HCT116 (cell line): ENCODE measurements at regions not wholly inside any gene's neighbourhood (a gene's known extent, or its start where the extent isn't known, plus 50 kb on each side); places are given as distances from the start of the nearest gene placed in this dataset.

ENCODE experiments used
- ATAC-seq: fragments of 200-7000 bp; cut with Tn5 transposase; 2 replicates; pipeline ENCODE4 v1.9.1; 2020; ENCODE audit warnings: mild to moderate bottlenecking, moderate library complexity
- BruUV-seq: library from RNA; stranded (reverse); fragments of 400-500 nt; replicated peaks from 2 replicates; lab custom pipeline; 2021; lab: Mats Ljungman, UMichigan
- CTCF ChIA-PET: fragments of 300-600 bp; sonication (Branson Sonifier 250); formaldehyde crosslinking; loops from one replicate; lab custom pipeline; 2021; ENCODE audit warnings: antibody characterized with exemption; lab: Charles Lee
- POLR2A ChIA-PET: fragments of 300-600, 350-600 bp; sonication (Branson Sonifier 250); formaldehyde crosslinking; loops from one replicate; lab custom pipeline; 2021; ENCODE audit warnings: antibody characterized with exemption; lab: Charles Lee
- RAD21 ChIA-PET, 2 experiments: fragments of 300-600 bp; sonication (Branson Sonifier 250); formaldehyde crosslinking; loops; one replicate each; lab custom pipeline; 2023; ENCODE audit warnings: low total read pairs in 2 of 2; ENCODE audit not compliant: uncharacterized antibody in 2 of 2, unreplicated experiment in 2 of 2, low non-redundant PET in 1 of 2; lab: Charles Lee
- DNase-seq: peaks from one replicate; pipeline ENCODE4 v3.0.0-alpha.2; 2010; ENCODE audit warnings: low read depth, low spot score
- H2AFZ ChIP-seq: fragments of 200-600 bp; shearing (Covaris generic), sonication (generic); 2 replicates; pipeline ENCODE4 v1.6.1; 2017; ENCODE audit warnings: low read depth, mixed run types, mixed read lengths, antibody characterized with exemption, low read length; ENCODE audit not compliant: poor library complexity, severe bottlenecking
- H3K27ac ChIP-seq: 2 replicates; pipeline ENCODE4 v1.5.1; 2012; ENCODE audit warnings: low read depth, low read length
- H3K27me3 ChIP-seq: fragments of 200-600 bp; sonication (generic); 2 replicates; pipeline ENCODE4 v1.6.1; 2016; ENCODE audit warnings: mixed run types, low read length, mixed read lengths; ENCODE audit not compliant: insufficient read depth
- H3K36me3 ChIP-seq, 2 experiments: fragments of 200-500 bp in 1 of 2; fragments of 200-600 bp in 1 of 2; sonication (Bioruptor generic) in 1 of 2; sonication (generic) in 1 of 2; 2 replicates each; pipeline versions ENCODE4 v1.5.1 to v1.6.1; 2014 to 2016; ENCODE audit warnings: low read length in 2 of 2, inconsistent platforms in 1 of 2, mixed read lengths in 1 of 2, mixed run types in 1 of 2; ENCODE audit not compliant: insufficient read depth in 2 of 2, control insufficient read depth in 1 of 2
- H3K4me1 ChIP-seq, 2 experiments: fragments of 200-600 bp in 1 of 2; sonication (generic) in 1 of 2; 2 replicates each; pipeline versions ENCODE4 v1.5.1 to v1.6.1; 2012 to 2017; ENCODE audit warnings: low read length in 2 of 2, inconsistent platforms in 1 of 2, mild to moderate bottlenecking in 1 of 2, mixed read lengths in 1 of 2, mixed run types in 1 of 2, moderate library complexity in 1 of 2; ENCODE audit not compliant: insufficient read depth in 2 of 2, control insufficient read depth in 1 of 2
- H3K4me2 ChIP-seq: fragments of 200-600 bp; sonication (generic); 2 replicates; pipeline ENCODE4 v1.6.1; 2017; ENCODE audit warnings: mixed run types, low read length, mixed read lengths
- H3K4me3 ChIP-seq, 2 experiments: fragments of 200-600 bp in 1 of 2; sonication (generic) in 1 of 2; replicated peaks in 1 of 2; 2 replicates each; pipeline ENCODE4 v1.5.1; 2011 to 2016; ENCODE audit warnings: low read length in 2 of 2, control low read depth in 1 of 2, low read depth in 1 of 2, mild to moderate bottlenecking in 1 of 2, mixed read lengths in 1 of 2, mixed run types in 1 of 2
- H3K79me2 ChIP-seq: fragments of 200-600 bp; sonication (generic); 2 replicates; pipeline ENCODE4 v1.6.1; 2017; ENCODE audit warnings: mild to moderate bottlenecking, mixed run types, low read length, moderate library complexity, mixed read lengths; ENCODE audit not compliant: insufficient read depth
- H3K9ac ChIP-seq: fragments of 200-600 bp; sonication (generic); 2 replicates; pipeline ENCODE4 v1.6.1; 2016; ENCODE audit warnings: low read length, mixed read lengths
- H3K9me2 ChIP-seq: fragments of 200-600 bp; sonication (generic), shearing (Covaris generic); 2 replicates; pipeline ENCODE4 v1.6.1; 2017; ENCODE audit warnings: mixed run types, mild to moderate bottlenecking, moderate library complexity; ENCODE audit not compliant: insufficient read depth
- H3K9me3 ChIP-seq, 2 experiments: fragments of 200-500 bp in 1 of 2; fragments of 200-600 bp in 1 of 2; sonication (Bioruptor generic) in 1 of 2; sonication (generic) in 1 of 2; 2 replicates each; pipeline ENCODE4 v1.6.1; 2014 to 2017; ENCODE audit warnings: low read length in 2 of 2, mixed read lengths in 2 of 2, inconsistent platforms in 1 of 2, low read depth in 1 of 2, mild to moderate bottlenecking in 1 of 2, mixed run types in 1 of 2, moderate library complexity in 1 of 2; ENCODE audit not compliant: control insufficient read depth in 1 of 2, insufficient read depth in 1 of 2
- H4K20me1 ChIP-seq: fragments of 200-600 bp; sonication (generic), shearing (Covaris generic); 2 replicates; pipeline ENCODE4 v1.6.1; 2017; ENCODE audit warnings: mixed run types, mild to moderate bottlenecking, moderate library complexity; ENCODE audit not compliant: insufficient read depth
- ATF3 ChIP-seq: IDR thresholded peaks from 2 replicates; pipeline ENCODE4 v1.6.1; 2012
- CEBPB ChIP-seq: IDR thresholded peaks from 2 replicates; pipeline ENCODE4 v1.6.1; 2012; ENCODE audit warnings: low read depth
- CTCF ChIP-seq, 3 experiments: fragments of 200-600 bp in 1 of 3; sonication (generic) in 1 of 3; IDR thresholded peaks in 2 of 3; conservative IDR thresholded peaks in 1 of 3; 2 replicates each; pipeline ENCODE4 v1.5.1; 2012 to 2017; ENCODE audit warnings: low read depth in 2 of 3, low read length in 2 of 3, antibody characterized with exemption in 1 of 3, borderline replicate concordance in 1 of 3, control low read depth in 1 of 3, mild to moderate bottlenecking in 1 of 3, mixed read lengths in 1 of 3, mixed run types in 1 of 3, moderate library complexity in 1 of 3; ENCODE audit not compliant: insufficient read depth in 1 of 3
- EGR1 ChIP-seq: IDR thresholded peaks from 2 replicates; pipeline ENCODE4 v1.6.1; 2012; ENCODE audit warnings: low read depth
- ELF1 ChIP-seq: IDR thresholded peaks from 2 replicates; pipeline ENCODE4 v1.6.1; 2012; ENCODE audit warnings: low read depth, borderline replicate concordance
- EZH2 ChIP-seq: fragments of 200-600 bp; sonication (generic); IDR thresholded peaks from 2 replicates; pipeline ENCODE4 v1.6.1; 2017; ENCODE audit warnings: antibody characterized with exemption, mixed run types
- FOSL1 ChIP-seq: IDR thresholded peaks from 2 replicates; pipeline ENCODE4 v1.6.1; 2012; ENCODE audit warnings: low read depth
- POLR2A ChIP-seq: IDR thresholded peaks from 2 replicates; pipeline ENCODE4 v1.7.0; 2011; ENCODE audit warnings: borderline replicate concordance; ENCODE audit not compliant: insufficient read depth, insufficient read length; ENCODE audit errors: extremely low read depth
- POLR2AphosphoS5 ChIP-seq: IDR thresholded peaks from 2 replicates; pipeline ENCODE4 v1.6.1; 2011; ENCODE audit warnings: mild to moderate bottlenecking, low read depth, low read length, moderate library complexity
- REST ChIP-seq: IDR thresholded peaks from 2 replicates; pipeline ENCODE4 v1.6.1; 2012; ENCODE audit warnings: low read depth
- SP1 ChIP-seq: IDR thresholded peaks from 2 replicates; pipeline ENCODE4 v1.6.1; 2012; ENCODE audit warnings: low read depth
- YY1 ChIP-seq: IDR thresholded peaks from 2 replicates; pipeline ENCODE4 v1.6.1; 2011; ENCODE audit warnings: low read length, low read depth, moderate library complexity, mild to moderate bottlenecking; ENCODE audit not compliant: insufficient replicate concordance; ENCODE audit errors: extremely low read depth
- ZNF274 ChIP-seq: fragments of 200-500 bp; sonication (Bioruptor generic); IDR thresholded peaks from 2 replicates; pipeline ENCODE4 v1.6.1; 2014; ENCODE audit warnings: mild to moderate bottlenecking, low read depth, low read length, inconsistent platforms
- intact Hi-C: fragments of 100-400 bp; cut with micrococcal nuclease; formaldehyde crosslinking; loops from 2 replicates; pipeline ENCODE4 v1.10.0; 2022

- Histone ChIP-seq H3K9me3 (no peaks in the 10 kb centered on the region), H4K20me1 (no peaks in the 10 kb centered on the region), H3K9ac (no peak overlapping the region), H3K79me2 (no peaks in the 10 kb centered on the region), H3K4me2 (no peak overlapping the region), H3K27ac (no peak overlapping the region), H3K4me3 (no peak overlapping the region), H3K9me2 (no peaks in the 10 kb centered on the region), H3K36me3 (no peaks in the 10 kb centered on the region), H2AFZ (no peak overlapping the region), H3K27me3 (no peaks in the 10 kb centered on the region), H3K4me1 (no peaks in the 10 kb centered on the region)
- BruUV-seq: no TSS peak
- no peak for ATAC-seq
- CTCF ChIA-PET: no interaction called here
- RAD21 ChIA-PET: no interaction called here
- no peak for DNase-seq
- TF ChIP-seq EGR1 (no peak), CEBPB (no peak), EZH2 (no peak), ELF1 (no peak), CTCF (IDR thresholded peaks at IDR 0.05 in 2 of 3, conservative IDR thresholded peaks at IDR 0.05 in 1 of 3; ENCODE audit: borderline replicate concordance in 1 of 3, insufficient read depth in 1 of 3, low read depth in 2 of 3, low read length in 2 of 3) (no peak), POLR2A (no peak), POLR2AphosphoS5 (no peak), ZNF274 (no peak)
- POLR2A ChIA-PET: no interaction called here
- intact Hi-C loops: no loop called here
Observed at GRCh38 chr2:143928613-143929012, 591.3 kb downstream of the ZEB2 start.

GRCh38 chr2:143928184-143928583 lies 591.7 kb downstream of the ZEB2 start:
- DNase-seq (no peak), ATAC-seq (no peak)
- ChIA-PET RAD21 (no interaction called here), POLR2A (no interaction called here), CTCF (no interaction called here)
- Histone ChIP-seq H2AFZ (no peak overlapping the region), H3K4me1 (no peaks in the 10 kb centered on the region), H3K4me3 (no peak overlapping the region), H3K9me3 (no peaks in the 10 kb centered on the region), H3K27ac (no peak overlapping the region), H3K9ac (no peak overlapping the region), H4K20me1 (no peaks in the 10 kb centered on the region), H3K27me3 (no peaks in the 10 kb centered on the region), H3K79me2 (no peaks in the 10 kb centered on the region), H3K36me3 (no peaks in the 10 kb centered on the region), H3K4me2 (no peak overlapping the region), H3K9me2 (no peaks in the 10 kb centered on the region)
- intact Hi-C loops: no loop called here
- no TSS peak for BruUV-seq
- TF ChIP-seq EGR1: no peak
- TF ChIP-seq REST: no peak
- no peak for TF ChIP-seq ZNF274
- TF ChIP-seq EZH2: no peak
- no peak for TF ChIP-seq SP1
- TF ChIP-seq ATF3: no peak
- no peak for TF ChIP-seq POLR2A
- TF ChIP-seq FOSL1: no peak
- no peak for TF ChIP-seq YY1
